Urothelium cell line (cell line): ENCODE measurements at regions not wholly inside any gene's neighbourhood (a gene's known extent, or its start where the extent isn't known, plus 50 kb on each side); places are given as distances from the start of the nearest gene placed in this dataset.
A peak's percentile ranks its signal among the peaks of the same experiment; 100 is the strongest.
"Not testable (repeated sequence)": the region's sequence is repeated elsewhere in the genome, so short reads cannot be mapped to it uniquely, and the experiment has no call there.

ENCODE experiments used
- DNase-seq: peaks from one replicate; pipeline ENCODE4 v3.0.0; 2011; ENCODE audit warnings: low spot score, mixed read lengths
- FAIRE-seq: peaks from 2 replicates; lab custom pipeline; 2011; peaks lifted over from hg19 to GRCh38; lab: Jason Lieb, UNC

- FAIRE-seq (no peak), DNase-seq (no peak)
These were observed 205.0 kb upstream of the ARL4C start for GRCh38 chr2:234701841-234702240.

- FAIRE-seq: no peak
These were observed 204.5 kb upstream of the ARL4C start for GRCh38 chr2:234701421-234701820.

GRCh38 chr2:234699456-234699855 is 202.6 kb upstream of the ARL4C start:
- DNase-seq: no peak
- no peak for FAIRE-seq

More at GRCh38 chr2:234701421-234701820, 204.5 kb upstream of the ARL4C start:
- DNase-seq: no peak

DNA sequence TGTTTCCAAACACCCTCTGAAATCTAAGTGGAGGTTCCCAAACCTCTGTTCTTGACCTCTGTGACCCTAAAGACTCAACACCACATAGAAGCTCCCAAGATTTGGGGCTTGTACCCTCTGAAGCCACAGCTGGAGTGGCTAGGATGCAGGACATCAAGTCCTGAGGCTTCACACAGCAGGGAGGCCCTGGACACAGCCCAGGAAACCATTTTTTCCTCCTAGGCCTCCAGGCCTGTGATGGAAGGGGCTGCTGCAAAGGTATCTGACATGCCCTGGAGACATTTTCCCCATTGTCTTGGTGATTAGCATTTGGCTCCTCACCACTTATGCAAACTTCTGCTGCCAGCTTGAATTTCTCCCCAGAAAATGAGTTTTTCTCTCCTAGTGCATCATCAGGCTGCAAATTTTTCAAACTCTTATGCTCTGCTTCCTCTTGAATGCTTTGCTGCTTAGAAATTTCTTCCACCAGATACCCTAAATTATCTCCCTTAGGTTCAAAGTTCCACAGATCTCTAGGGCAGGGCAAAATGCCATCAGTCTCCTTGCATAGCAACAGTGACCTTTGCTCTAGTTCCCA is 200.5 kb upstream of the ARL4C start:
- not testable (repeated sequence) for FAIRE-seq, DNase-seq

GRCh38 chr2:234695981-234696380 is 199.1 kb upstream of the ARL4C start:
- DNase-seq (no peak), FAIRE-seq (no peak)

GRCh38 chr2:234694244-234695013 is 197.5 kb upstream of the ARL4C start:
- no peak for FAIRE-seq
- DNase-seq: no peak

GRCh38 chr2:234693681-234694190 is 196.9 kb upstream of the ARL4C start:
- FAIRE-seq: not testable (repeated sequence)

GRCh38 chr2:234693191-234693590 is 196.3 kb upstream of the ARL4C start:
- DNase-seq, FAIRE-seq: not testable (repeated sequence)

More at GRCh38 chr2:234693681-234694190, 196.9 kb upstream of the ARL4C start:
- DNase-seq: not testable (repeated sequence)

GRCh38 chr2:234691968-234692955 is 195.4 kb upstream of the ARL4C start:
- no peak for DNase-seq
- no peak for FAIRE-seq

- no peak for FAIRE-seq
- no peak for DNase-seq
These were observed 194.3 kb upstream of the ARL4C start for GRCh38 chr2:234691214-234691575.

GRCh38 chr2:234690569-234691213 is 193.8 kb upstream of the ARL4C start:
- FAIRE-seq: no peak
- DNase-seq: no peak

DNA sequence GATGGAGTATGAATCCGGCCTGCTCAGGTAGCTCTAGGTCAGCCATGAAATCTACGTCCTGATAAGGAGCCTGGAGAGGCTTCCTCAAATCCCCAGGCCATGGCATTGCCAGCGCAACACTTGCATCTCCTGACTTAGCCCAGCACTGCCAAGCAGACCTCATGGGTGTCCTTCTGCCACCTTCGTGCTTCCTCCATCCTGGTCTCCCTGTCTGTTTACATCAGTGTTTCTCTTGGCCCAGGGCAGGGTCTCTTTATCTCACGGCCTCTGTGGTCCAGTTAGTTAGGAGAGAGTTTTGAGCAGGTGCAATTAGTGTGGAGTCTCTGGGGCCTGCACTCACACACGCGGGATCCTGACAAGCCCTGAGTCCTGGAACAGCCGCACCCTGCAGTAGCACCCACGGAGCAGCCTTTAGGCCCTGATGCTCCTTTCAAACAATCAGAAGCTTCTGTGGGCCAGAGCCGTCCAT is 193.1 kb upstream of the ARL4C start:
- FAIRE-seq (no peak), DNase-seq (no peak)

GRCh38 chr2:234687718-234688475 is 191.0 kb upstream of the ARL4C start:
- peak; percentile 99 for FAIRE-seq
- no peak for DNase-seq

GRCh38 chr2:234686088-234686890 is 189.4 kb upstream of the ARL4C start:
- FAIRE-seq (no peak), DNase-seq (no peak)

DNA sequence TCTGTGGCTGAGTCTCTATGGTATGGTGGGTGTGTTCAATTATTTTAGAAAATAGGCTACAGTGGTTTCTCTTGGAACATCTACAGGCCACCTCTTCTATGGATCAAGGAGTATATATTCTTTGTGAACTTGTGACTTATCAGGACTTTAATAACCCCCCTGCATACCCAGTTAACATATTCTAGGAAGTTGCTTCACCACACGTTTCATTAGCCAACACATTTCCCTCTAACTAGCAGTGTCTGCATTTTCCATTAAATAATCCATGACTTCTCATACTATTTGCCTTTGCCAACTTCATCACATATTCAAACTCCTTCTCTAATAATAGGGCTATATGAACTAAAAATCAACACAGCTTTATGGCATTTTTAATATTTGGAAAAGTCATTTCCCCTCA is 187.6 kb upstream of the ARL4C start:
- DNase-seq (no peak), FAIRE-seq (no peak)

DNA sequence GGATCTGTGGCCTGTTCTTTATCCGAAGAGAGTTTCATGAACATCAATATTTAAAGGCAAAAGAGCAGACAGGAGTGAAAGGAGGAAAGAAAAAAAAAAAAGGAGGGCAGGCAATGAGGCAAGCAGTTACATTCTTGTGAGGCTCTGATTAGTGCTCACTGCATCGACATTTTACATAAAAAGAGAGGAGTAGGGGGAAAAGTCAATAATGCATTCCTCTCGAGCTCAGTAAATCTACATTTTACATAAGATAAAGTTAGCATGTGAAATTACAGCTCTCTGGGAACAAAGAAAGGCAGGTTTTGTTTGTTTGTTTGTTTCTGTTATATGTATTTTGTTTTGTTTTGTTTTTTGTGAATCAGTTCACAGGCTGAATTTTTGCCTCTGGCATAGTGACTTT is 187.1 kb upstream of the ARL4C start:
- DNase-seq (no peak), FAIRE-seq (no peak)

GRCh38 chr2:234682492-234683228 is 185.8 kb upstream of the ARL4C start:
- FAIRE-seq: peak; percentile 99
- DNase-seq: peak; percentile 68
